OCI-LY3 (cell line): ENCODE measurements at regions not wholly inside any gene's neighbourhood (a gene's known extent, or its start where the extent isn't known, plus 50 kb on each side); places are given as distances from the start of the nearest gene placed in this dataset.
A peak's percentile ranks its signal among the peaks of the same experiment; 100 is the strongest.
"Not testable (repeated sequence)": the region's sequence is repeated elsewhere in the genome, so short reads cannot be mapped to it uniquely, and the experiment has no call there.

Experiments used
- H2AFZ ChIP-seq: fragments of 200-600, 300-600 bp; shearing (Covaris generic); 2 replicates; pipeline ENCODE4 v1.6.0; 2014; ENCODE audit warnings: antibody characterized with exemption, low read depth, low read length
- H3K27ac ChIP-seq: fragments of 200-600, 300-600 bp; sonication (generic); 2 replicates; pipeline ENCODE4 v1.5.1; 2014; ENCODE audit warnings: mild to moderate bottlenecking, low read length, moderate library complexity, mixed read lengths
- H3K27me3 ChIP-seq: fragments of 200-600, 300-600 bp; sonication (generic); 2 replicates; pipeline ENCODE4 v1.6.1; 2014; ENCODE audit warnings: low read depth, low read length, mixed read lengths
- H3K36me3 ChIP-seq: fragments of 200-600, 300-600 bp; sonication (generic); replicated peaks from 2 replicates; pipeline ENCODE3; 2014; ENCODE audit warnings: low read depth, low read length, mixed read lengths
- H3K4me1 ChIP-seq: fragments of 300-600, 200-600 bp; sonication (generic); 2 replicates; pipeline ENCODE4 v1.6.1; 2014; ENCODE audit warnings: low read length, mixed read lengths
- H3K4me2 ChIP-seq: fragments of 200-600, 300-600 bp; sonication (generic); 2 replicates; pipeline ENCODE4 v1.6.1; 2014; ENCODE audit warnings: low read length, mixed read lengths
- H3K4me3 ChIP-seq: fragments of 300-600, 200-600 bp; sonication (generic); 2 replicates; pipeline ENCODE4 v1.5.1; 2014; ENCODE audit warnings: antibody characterized with exemption, mild to moderate bottlenecking, low read length, moderate library complexity
- H3K79me2 ChIP-seq: fragments of 300-600, 200-600 bp; shearing (Covaris generic); 2 replicates; pipeline ENCODE4 v1.6.1; 2014; ENCODE audit warnings: mild to moderate bottlenecking, low read length, mixed read lengths
- H3K9ac ChIP-seq: fragments of 300-600, 200-600 bp; shearing (Covaris generic); 2 replicates; pipeline ENCODE4 v1.6.0; 2014; ENCODE audit warnings: mild to moderate bottlenecking, low read length, moderate library complexity
- H3K9me3 ChIP-seq: fragments of 200-600, 300-600 bp; shearing (Covaris generic); 2 replicates; pipeline ENCODE4 v1.6.1; 2014; ENCODE audit warnings: low read length, mixed read lengths; ENCODE audit not compliant: insufficient read depth
- H4K20me1 ChIP-seq: fragments of 200-600, 300-600 bp; sonication (generic); 2 replicates; pipeline ENCODE4 v1.6.1; 2016; ENCODE audit warnings: low read length, mixed read lengths; ENCODE audit not compliant: insufficient read depth
- EZH2phosphoT487 ChIP-seq: fragments of 200-600 bp; shearing (Covaris generic); IDR thresholded peaks from 2 replicates; pipeline ENCODE4 v1.6.1; 2018; ENCODE audit warnings: antibody characterized with exemption, mixed run types, low read depth
- TF ChIP-seq, protein P1 (sequence below): fragments of 200-600, 300-600 bp; sonication (generic); IDR thresholded peaks from 2 replicates; pipeline ENCODE4 v1.5.1; 2014; ENCODE audit warnings: antibody characterized with exemption, low read length, low read depth

DNA sequence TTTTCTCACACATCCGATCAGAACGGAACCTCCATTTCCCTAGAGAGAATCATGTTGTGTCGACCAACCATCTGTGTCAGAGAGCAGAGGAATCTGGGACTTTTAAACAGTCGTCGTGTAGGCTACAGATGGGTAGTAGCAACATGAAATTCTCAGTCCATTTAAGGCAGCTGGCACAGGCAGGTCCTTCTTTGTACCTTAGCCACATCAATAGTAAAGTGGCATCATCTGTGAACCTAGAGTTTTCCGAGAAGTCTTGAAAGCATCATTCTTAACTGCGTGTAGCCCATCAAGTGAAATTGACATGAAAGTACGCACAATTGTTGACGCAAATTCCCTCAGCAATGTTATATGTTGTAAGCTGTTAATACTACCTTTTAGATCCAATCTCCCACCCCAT, 114.5 kb upstream of the GRM7 start:
- no peaks in the 10 kb centered on the region for H4K20me1 ChIP-seq
- no peak overlapping the region for H3K4me3 ChIP-seq
- no peak overlapping the region for H2AFZ ChIP-seq
- no peaks in the 10 kb centered on the region for H3K36me3 ChIP-seq
- peaks cover 11% of the 10 kb centered on the region for H3K4me1 ChIP-seq
- no peaks in the 10 kb centered on the region for H3K27me3 ChIP-seq
- no peak overlapping the region for H3K9ac ChIP-seq
- no peak overlapping the region for H3K27ac ChIP-seq
- H3K4me2 ChIP-seq: no peak overlapping the region
- no peaks in the 10 kb centered on the region for H3K9me3 ChIP-seq
- TF ChIP-seq EZH2phosphoT487: no peak
- TF ChIP-seq, protein P1, sequence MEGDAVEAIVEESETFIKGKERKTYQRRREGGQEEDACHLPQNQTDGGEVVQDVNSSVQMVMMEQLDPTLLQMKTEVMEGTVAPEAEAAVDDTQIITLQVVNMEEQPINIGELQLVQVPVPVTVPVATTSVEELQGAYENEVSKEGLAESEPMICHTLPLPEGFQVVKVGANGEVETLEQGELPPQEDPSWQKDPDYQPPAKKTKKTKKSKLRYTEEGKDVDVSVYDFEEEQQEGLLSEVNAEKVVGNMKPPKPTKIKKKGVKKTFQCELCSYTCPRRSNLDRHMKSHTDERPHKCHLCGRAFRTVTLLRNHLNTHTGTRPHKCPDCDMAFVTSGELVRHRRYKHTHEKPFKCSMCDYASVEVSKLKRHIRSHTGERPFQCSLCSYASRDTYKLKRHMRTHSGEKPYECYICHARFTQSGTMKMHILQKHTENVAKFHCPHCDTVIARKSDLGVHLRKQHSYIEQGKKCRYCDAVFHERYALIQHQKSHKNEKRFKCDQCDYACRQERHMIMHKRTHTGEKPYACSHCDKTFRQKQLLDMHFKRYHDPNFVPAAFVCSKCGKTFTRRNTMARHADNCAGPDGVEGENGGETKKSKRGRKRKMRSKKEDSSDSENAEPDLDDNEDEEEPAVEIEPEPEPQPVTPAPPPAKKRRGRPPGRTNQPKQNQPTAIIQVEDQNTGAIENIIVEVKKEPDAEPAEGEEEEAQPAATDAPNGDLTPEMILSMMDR: no peak
- H3K79me2 ChIP-seq: no peaks in the 10 kb centered on the region

DNA sequence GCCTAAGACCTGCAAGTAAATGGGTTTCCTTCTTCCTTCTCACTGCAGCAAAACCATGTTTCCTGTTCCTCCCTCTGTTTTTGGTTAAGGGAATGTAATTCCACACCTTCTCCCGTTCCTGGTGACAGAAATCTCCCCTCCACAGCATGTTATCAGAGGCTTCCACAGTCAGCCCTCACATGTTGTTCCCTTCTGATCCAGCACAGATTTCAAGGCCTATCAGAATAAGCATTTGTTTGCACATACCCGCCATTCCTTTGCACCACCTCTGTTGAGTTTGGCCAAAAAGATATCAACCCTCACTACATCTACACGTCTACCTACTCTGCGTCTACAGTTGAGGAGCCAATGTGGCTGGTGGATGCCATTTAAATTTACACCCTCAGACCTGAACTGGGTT, 113.9 kb upstream of the GRM7 start:
- Histone ChIP-seq H3K9ac (no peak overlapping the region), H3K4me1 (peaks cover 11% of the 10 kb centered on the region), H3K27ac (no peak overlapping the region), H3K4me2 (no peak overlapping the region), H3K4me3 (no peak overlapping the region), H2AFZ (peak overlapping the region; percentile 11; the same call in 1 of the 2 replicates), H3K36me3 (no peaks in the 10 kb centered on the region), H3K27me3 (no peaks in the 10 kb centered on the region), H3K9me3 (no peaks in the 10 kb centered on the region), H4K20me1 (no peaks in the 10 kb centered on the region), H3K79me2 (no peaks in the 10 kb centered on the region)
- no peak for TF ChIP-seq EZH2phosphoT487
- TF ChIP-seq, protein P1: no peak

DNA sequence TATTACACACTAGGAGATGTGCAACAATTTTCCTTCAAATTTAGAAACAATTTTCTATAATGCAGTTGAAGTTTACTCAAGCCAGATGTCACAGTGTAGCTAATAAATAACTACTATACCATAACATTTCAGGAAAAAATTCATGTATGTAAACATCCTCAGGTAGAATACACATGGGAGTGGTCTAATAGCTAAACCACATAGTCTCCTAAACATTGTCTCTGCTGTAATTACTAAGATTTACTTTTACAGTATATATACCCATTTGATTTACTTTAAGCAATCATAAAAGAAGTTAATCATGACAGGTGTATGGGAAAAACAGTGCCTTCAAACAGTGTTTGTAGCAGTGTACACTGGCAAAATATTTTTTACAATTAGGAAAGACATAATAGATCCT, 110.1 kb upstream of the GRM7 start:
- H3K9me3 ChIP-seq: no peaks in the 10 kb centered on the region
- no peak overlapping the region for H3K4me2 ChIP-seq
- TF ChIP-seq, protein P1: no peak
- TF ChIP-seq EZH2phosphoT487: no peak
- no peaks in the 10 kb centered on the region for H3K79me2 ChIP-seq
- H3K27ac ChIP-seq: no peak overlapping the region
- H3K4me3 ChIP-seq: no peak overlapping the region
- H2AFZ ChIP-seq: no peak overlapping the region
- H3K36me3 ChIP-seq: no peaks in the 10 kb centered on the region
- H4K20me1 ChIP-seq: no peaks in the 10 kb centered on the region
- no peaks in the 10 kb centered on the region; the same call in 1 of the 2 replicates for H3K4me1 ChIP-seq
- H3K9ac ChIP-seq: no peak overlapping the region
- H3K27me3 ChIP-seq: no peaks in the 10 kb centered on the region

DNA sequence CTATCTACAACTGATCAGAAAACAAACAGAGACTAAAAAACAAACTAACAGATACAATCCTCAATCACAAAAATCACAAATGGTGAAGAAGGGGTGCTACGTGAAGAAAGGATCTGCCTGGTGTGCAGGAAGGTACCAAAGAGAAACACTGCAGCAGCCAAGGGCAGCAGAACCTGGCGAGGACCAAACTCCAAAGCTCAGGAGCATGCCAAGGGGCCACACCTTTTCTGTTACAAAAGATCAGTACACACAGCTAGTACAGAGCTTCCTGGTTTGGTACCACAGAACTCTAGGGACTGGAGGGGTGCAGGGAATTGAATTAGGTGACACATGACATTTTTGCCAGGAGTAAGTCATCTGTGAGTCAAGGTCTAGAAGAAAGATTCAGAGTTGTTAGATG, 107.4 kb upstream of the GRM7 start:
- Histone ChIP-seq H3K9ac (no peak overlapping the region), H3K4me1 (no peaks in the 10 kb centered on the region; the same call in 1 of the 2 replicates), H3K27ac (no peak overlapping the region), H3K4me3 (no peak overlapping the region), H3K36me3 (no peaks in the 10 kb centered on the region), H3K27me3 (no peaks in the 10 kb centered on the region), H3K4me2 (no peak overlapping the region), H3K9me3 (no peaks in the 10 kb centered on the region), H4K20me1 (no peaks in the 10 kb centered on the region), H3K79me2 (no peaks in the 10 kb centered on the region), H2AFZ (no peak overlapping the region)
- TF ChIP-seq EZH2phosphoT487: no peak
- TF ChIP-seq, protein P1: no peak

DNA sequence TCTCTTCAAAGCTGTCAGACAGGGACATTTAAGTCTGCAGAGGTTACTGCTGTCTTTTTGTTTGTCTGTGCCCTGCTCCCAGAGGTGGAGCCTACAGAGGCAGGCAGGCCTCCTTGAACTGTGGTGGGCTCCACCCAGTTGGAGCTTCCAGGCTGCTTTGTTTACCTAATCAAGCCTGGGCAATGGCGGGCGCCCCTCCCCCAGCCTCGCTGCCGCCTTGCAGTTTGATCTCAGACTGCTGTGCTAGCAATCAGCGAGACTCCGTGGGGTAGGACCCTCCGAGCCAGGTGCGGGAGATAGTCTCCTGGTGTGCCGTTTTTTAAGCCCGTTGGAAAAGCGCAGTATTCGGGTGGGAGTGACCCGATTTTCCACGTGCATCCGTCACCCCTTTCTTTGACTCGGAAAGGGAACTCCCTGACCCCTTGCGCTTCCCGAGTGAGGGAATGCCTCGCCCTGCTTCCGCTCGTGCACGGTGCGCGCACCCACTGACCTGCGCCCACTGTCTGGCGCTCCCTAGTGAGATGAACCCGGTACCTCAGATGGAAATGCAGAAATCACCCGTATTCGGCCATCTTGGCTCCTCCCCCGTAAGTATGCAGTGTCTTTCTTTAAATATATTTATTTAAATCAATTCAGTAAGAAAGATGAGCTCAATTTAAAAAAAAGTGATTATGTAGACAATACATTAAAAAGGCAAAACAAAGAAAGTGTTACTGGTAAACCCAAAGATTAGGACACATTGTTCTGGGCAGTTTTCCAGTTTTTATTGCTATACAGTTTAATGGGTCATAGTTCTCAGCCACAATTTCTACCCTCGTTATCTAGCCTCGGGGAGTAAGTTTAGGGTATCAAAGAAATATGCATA, 91.2 kb upstream of the GRM7 start:
- not testable (repeated sequence) for H3K9me3 ChIP-seq, H3K9ac ChIP-seq, H3K4me3 ChIP-seq, H2AFZ ChIP-seq, H3K4me1 ChIP-seq, H3K36me3 ChIP-seq, H3K79me2 ChIP-seq, H3K27ac ChIP-seq, H3K4me2 ChIP-seq, H4K20me1 ChIP-seq, H3K27me3 ChIP-seq
